DOHH2 (cell line): ENCODE measurements at regions not wholly inside any gene's neighbourhood (a gene's known extent, or its start where the extent isn't known, plus 50 kb on each side); places are given as distances from the start of the nearest gene placed in this dataset.
"Not testable (repeated sequence)": the region's sequence is repeated elsewhere in the genome, so short reads cannot be mapped to it uniquely, and the experiment has no call there.

ENCODE experiments used
- CTCF ChIP-seq: fragments of 200-600 bp; sonication (generic); IDR thresholded peaks from one replicate; pipeline ENCODE4 v1.5.1; 2014; ENCODE audit warnings: antibody characterized with exemption, mild to moderate bottlenecking, low read depth, low read length; ENCODE audit not compliant: poor library complexity, severe bottlenecking
- EZH2phosphoT487 ChIP-seq: fragments of 200-600 bp; sonication (generic); IDR thresholded peaks from 2 replicates; pipeline ENCODE4 v1.6.1; 2017; ENCODE audit warnings: borderline replicate concordance, mild to moderate bottlenecking, antibody characterized with exemption, low read length, moderate library complexity, mixed read lengths

DNA sequence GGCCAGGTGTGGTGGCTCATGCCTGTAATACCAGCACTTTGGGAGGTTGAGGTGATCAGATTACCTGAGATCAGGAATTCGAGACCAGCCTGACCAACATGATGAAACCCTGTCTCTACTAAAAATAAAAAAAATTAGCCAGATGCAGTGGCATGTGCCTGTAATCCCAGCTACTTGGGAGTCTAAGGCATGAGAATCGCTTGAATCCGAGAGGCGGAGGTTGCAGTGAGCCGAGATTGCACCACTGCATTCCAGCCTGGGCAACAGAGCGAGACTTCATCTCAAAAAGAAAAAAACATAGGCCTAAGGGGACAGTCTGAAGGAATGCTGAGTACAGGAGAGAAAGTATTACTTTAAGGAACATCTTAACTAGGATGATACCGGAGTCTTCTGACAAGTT is 650.6 kb upstream of the USP24 start:
- TF ChIP-seq CTCF, EZH2phosphoT487: not testable (repeated sequence)
